ENCODE measurements at regions not wholly inside any gene's neighbourhood (a gene's known extent, or its start where the extent isn't known, plus 50 kb on each side); places are given as distances from the start of the nearest gene placed in this dataset.

DNA sequence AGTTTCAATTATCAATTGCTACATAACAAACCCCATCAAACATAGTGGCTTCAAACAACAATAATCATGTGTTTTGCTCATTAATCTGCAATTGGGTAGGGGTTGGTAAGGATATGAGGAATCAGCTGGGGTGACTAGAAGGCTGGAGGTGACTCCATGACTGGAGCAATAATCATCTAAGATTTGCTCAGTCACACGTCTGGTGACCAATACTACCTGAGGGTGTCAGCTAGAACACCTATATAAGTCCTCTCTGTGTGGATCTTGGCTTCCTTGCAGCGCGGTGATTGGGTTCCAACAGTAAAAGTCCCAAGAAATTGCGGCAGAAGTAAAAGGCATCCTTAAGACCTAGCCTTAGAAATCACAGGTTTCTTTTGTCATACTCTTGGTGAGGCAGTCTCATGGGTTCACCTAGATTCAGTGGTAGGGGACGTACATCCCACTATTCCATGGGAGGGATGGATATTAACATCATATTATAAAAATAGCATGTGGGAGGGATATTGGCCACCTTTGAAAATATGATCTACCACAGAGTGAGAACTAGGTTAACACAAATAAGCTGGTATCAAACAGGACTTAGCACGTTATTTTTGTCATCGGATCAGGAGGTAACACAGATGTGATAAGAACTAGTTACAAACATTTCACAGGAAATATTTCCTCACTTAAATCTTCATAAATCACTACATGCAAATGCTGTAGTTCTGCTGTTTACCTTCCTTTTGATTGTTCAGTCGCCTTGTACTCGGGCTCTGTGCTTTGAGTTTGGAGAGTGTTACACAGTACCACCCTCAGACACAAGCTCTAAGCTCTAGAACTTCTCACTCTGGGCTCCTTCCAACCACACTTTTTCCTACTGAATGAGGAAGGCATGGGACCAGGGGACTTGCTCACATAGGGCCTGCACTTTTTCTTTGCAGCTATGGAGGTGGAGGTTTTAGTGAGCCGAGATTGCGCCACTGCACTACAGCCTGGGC lies 78.3 kb downstream of the LARP7 start:
- Mint-ChIP-seq H3K4me1 (peaks cover 8 to 21% of the 10 kb centered on the region in 2 experiments), H3K36me3 (ENCODE audit: insufficient read depth in 1 of 3, low read depth in 3 of 3) (peaks cover 7 to 15% (median 12%) of the 10 kb centered on the region in 3 experiments; a peak in 6 of 7 replicates), H3K9me3 (no peaks in the 10 kb centered on the region), H3K4me3 (no peak overlapping the region), H3K27me3 (ENCODE audit: low read depth) (no peaks in the 10 kb centered on the region), H3K27ac (peak overlapping the region; percentile 5 to 62 (median 54); a peak in 5 of 7 replicates)
- Histone ChIP-seq H3T11ph (ENCODE audit: low read length) (no peak overlapping the region), H3K23me2 (ENCODE audit: insufficient read length, low read depth, low read length, poor library complexity, severe bottlenecking) (no peaks in the 10 kb centered on the region), H2AK5ac (ENCODE audit: insufficient read length, low read length) (no peak overlapping the region), H3K23ac (ENCODE audit: insufficient read length, low read depth, low read length) (no peak overlapping the region), H3K14ac (ENCODE audit: insufficient read depth, low read length) (no peak overlapping the region), H3K56ac (ENCODE audit: insufficient read length, low read depth, low read length) (no peak overlapping the region), H3K27me3 (ENCODE audit: insufficient read depth, low read length) (no peaks in the 10 kb centered on the region), H2BK5ac (ENCODE audit: insufficient read length, low read length) (no peak overlapping the region), H3K4ac (ENCODE audit: low read depth, low read length) (no peak overlapping the region), H2BK12ac (ENCODE audit: insufficient read length, low read depth, low read length) (no peak overlapping the region), H3K79me2 (ENCODE audit: insufficient read depth, low read length) (peaks cover 6% of the 10 kb centered on the region; the same call in 1 of the 2 replicates), H2BK120ac (ENCODE audit: low read depth, low read length, poor library complexity, severe bottlenecking) (no peak overlapping the region), H2AFZ (ENCODE audit: low read length) (no peak overlapping the region), H3K79me1 (ENCODE audit: insufficient read depth, low read depth, low read length, poor library complexity, severe bottlenecking) (no peaks in the 10 kb centered on the region), H4K5ac (ENCODE audit: insufficient read length, low read depth, low read length) (no peak overlapping the region), H3K9ac (ENCODE audit: extremely low read depth, insufficient read length, low read length) (no peak overlapping the region), H3K27ac (ENCODE audit: insufficient read length, low read depth, low read length) (no peak overlapping the region), H4K20me1 (ENCODE audit: control insufficient read depth, insufficient read depth, insufficient read length) (no peaks in the 10 kb centered on the region), H3K4me1 (ENCODE audit: insufficient read depth, low read length) (no peaks in the 10 kb centered on the region), H4K8ac (replicated peaks; ENCODE audit: insufficient read length, low read depth, low read length) (no peak overlapping the region), H2BK20ac (ENCODE audit: low read depth, low read length, poor library complexity, severe bottlenecking) (no peak overlapping the region), H3K18ac (ENCODE audit: insufficient read length, low read depth, low read length) (no peak overlapping the region), H3K9me3 (ENCODE audit: control insufficient read depth, low read depth, low read length) (no peaks in the 10 kb centered on the region), H2BK15ac (ENCODE audit: low read depth, low read length) (no peak overlapping the region), H4K91ac (ENCODE audit: insufficient read length, low read depth, low read length) (no peak overlapping the region), H3K4me2 (ENCODE audit: insufficient read depth, insufficient read length, low read length) (no peak overlapping the region)
- WGBS (ENCODE audit: extremely low coverage, insufficient read length, low lambda C conversion rate): no CpG with 5 or more reads among the region's 11 CpGs
- no peak for DNase-seq
- TF ChIP-seq, protein P1, sequence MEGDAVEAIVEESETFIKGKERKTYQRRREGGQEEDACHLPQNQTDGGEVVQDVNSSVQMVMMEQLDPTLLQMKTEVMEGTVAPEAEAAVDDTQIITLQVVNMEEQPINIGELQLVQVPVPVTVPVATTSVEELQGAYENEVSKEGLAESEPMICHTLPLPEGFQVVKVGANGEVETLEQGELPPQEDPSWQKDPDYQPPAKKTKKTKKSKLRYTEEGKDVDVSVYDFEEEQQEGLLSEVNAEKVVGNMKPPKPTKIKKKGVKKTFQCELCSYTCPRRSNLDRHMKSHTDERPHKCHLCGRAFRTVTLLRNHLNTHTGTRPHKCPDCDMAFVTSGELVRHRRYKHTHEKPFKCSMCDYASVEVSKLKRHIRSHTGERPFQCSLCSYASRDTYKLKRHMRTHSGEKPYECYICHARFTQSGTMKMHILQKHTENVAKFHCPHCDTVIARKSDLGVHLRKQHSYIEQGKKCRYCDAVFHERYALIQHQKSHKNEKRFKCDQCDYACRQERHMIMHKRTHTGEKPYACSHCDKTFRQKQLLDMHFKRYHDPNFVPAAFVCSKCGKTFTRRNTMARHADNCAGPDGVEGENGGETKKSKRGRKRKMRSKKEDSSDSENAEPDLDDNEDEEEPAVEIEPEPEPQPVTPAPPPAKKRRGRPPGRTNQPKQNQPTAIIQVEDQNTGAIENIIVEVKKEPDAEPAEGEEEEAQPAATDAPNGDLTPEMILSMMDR (conservative IDR thresholded peaks at IDR 0.05): no peak

All from H9 (cell line).